HL-60 (cell line): ENCODE measurements at regions not wholly inside any gene's neighbourhood (a gene's known extent, or its start where the extent isn't known, plus 50 kb on each side); places are given as distances from the start of the nearest gene placed in this dataset.

Experiments used
- DNase-seq, 2 experiments: peaks; one replicate each; pipeline ENCODE4 v3.0.0-alpha.2; 2010 to 2020; ENCODE audit warnings: low read depth in 1 of 2, low spot score in 1 of 2
- H3K27ac ChIP-seq: fragments of 250-450 bp; sonication (Bioruptor Pico); replicated peaks from 2 replicates; pipeline ENCODE4 v1.5.1; 2020; ENCODE audit warnings: mild to moderate bottlenecking, moderate library complexity
- H3K27me3 ChIP-seq: fragments of 250-450 bp; sonication (Bioruptor Pico); 2 replicates; pipeline ENCODE4 v1.5.1; 2021; ENCODE audit warnings: mild to moderate bottlenecking, moderate library complexity; ENCODE audit not compliant: insufficient read depth, poor library complexity, severe bottlenecking
- H3K4me3 ChIP-seq: replicated peaks from 2 replicates; pipeline ENCODE4 v1.5.1; 2011; ENCODE audit warnings: mild to moderate bottlenecking, control low read depth, low read length; ENCODE audit not compliant: insufficient read depth
- CTCF ChIP-seq: IDR thresholded peaks from one replicate; pipeline ENCODE4 v1.5.1; 2011; ENCODE audit warnings: low read length, control low read depth, inconsistent platforms; ENCODE audit not compliant: insufficient read depth
- GABPA ChIP-seq: IDR thresholded peaks from 2 replicates; pipeline ENCODE4 v1.6.1; 2012; ENCODE audit warnings: low read depth
- POLR2AphosphoS5 ChIP-seq: IDR thresholded peaks from 2 replicates; pipeline ENCODE4 v1.6.1; 2012; ENCODE audit warnings: low read depth
- SPI1 ChIP-seq: IDR thresholded peaks from 2 replicates; pipeline ENCODE4 v1.6.1; 2012; ENCODE audit warnings: low read depth, mild to moderate bottlenecking, borderline replicate concordance
- TF ChIP-seq, protein P1 (sequence below): IDR thresholded peaks from 2 replicates; pipeline ENCODE4 v1.6.1; 2012; ENCODE audit warnings: low read depth; ENCODE audit not compliant: insufficient replicate concordance

DNA sequence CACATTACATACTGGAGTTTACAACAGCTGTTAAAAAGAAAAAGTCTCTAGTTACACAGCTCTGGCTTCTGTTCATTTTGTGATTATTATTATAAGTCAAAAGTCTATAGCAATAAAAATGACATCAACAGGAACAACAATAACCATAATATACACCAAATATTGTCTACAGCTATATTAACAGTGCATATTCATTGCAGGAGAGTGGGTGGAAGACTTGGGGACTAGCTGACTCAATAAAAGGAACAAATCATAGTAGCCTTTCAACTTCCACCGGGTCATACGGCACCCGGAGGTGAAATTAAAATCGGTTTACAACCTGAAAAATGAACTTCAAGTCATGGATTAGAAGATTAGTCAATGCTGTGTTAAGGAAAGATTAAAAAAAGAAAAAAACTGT, 642.1 kb downstream of the SATB2 start:
- Histone ChIP-seq H3K4me3 (no peak overlapping the region), H3K27me3 (peaks cover 5% of the 10 kb centered on the region), H3K27ac (no peak overlapping the region)
- TF ChIP-seq, protein P1, sequence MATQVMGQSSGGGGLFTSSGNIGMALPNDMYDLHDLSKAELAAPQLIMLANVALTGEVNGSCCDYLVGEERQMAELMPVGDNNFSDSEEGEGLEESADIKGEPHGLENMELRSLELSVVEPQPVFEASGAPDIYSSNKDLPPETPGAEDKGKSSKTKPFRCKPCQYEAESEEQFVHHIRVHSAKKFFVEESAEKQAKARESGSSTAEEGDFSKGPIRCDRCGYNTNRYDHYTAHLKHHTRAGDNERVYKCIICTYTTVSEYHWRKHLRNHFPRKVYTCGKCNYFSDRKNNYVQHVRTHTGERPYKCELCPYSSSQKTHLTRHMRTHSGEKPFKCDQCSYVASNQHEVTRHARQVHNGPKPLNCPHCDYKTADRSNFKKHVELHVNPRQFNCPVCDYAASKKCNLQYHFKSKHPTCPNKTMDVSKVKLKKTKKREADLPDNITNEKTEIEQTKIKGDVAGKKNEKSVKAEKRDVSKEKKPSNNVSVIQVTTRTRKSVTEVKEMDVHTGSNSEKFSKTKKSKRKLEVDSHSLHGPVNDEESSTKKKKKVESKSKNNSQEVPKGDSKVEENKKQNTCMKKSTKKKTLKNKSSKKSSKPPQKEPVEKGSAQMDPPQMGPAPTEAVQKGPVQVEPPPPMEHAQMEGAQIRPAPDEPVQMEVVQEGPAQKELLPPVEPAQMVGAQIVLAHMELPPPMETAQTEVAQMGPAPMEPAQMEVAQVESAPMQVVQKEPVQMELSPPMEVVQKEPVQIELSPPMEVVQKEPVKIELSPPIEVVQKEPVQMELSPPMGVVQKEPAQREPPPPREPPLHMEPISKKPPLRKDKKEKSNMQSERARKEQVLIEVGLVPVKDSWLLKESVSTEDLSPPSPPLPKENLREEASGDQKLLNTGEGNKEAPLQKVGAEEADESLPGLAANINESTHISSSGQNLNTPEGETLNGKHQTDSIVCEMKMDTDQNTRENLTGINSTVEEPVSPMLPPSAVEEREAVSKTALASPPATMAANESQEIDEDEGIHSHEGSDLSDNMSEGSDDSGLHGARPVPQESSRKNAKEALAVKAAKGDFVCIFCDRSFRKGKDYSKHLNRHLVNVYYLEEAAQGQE: no peak
- TF ChIP-seq GABPA (no peak), SPI1 (no peak), POLR2AphosphoS5 (no peak), CTCF (no peak)
- no peak for DNase-seq

DNA sequence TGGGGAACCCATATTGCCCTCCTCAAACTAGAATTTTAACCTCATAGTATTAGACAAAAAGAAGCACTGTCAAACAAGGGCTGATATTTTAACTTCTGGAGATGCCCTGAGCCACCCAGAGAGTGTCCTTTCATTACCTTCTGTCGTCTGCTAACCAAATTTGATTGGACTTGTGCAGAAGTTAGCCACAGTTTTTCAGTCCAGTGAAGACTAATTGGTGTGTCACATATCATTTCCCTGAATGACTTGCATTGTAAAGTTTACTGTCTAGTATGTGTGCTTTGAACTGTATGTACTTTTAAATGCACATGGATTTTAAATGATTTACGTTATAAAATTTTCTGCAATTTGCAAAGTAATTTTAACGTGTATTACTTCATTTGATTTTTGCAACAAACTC, 646.5 kb downstream of the SATB2 start:
- no peak overlapping the region for H3K27ac ChIP-seq
- TF ChIP-seq GABPA (no peak), CTCF (no peak), SPI1 (no peak), POLR2AphosphoS5 (no peak)
- TF ChIP-seq, protein P1: no peak
- no peak overlapping the region for H3K4me3 ChIP-seq
- DNase-seq: no peak
- peaks cover 2% of the 10 kb centered on the region for H3K27me3 ChIP-seq

DNA sequence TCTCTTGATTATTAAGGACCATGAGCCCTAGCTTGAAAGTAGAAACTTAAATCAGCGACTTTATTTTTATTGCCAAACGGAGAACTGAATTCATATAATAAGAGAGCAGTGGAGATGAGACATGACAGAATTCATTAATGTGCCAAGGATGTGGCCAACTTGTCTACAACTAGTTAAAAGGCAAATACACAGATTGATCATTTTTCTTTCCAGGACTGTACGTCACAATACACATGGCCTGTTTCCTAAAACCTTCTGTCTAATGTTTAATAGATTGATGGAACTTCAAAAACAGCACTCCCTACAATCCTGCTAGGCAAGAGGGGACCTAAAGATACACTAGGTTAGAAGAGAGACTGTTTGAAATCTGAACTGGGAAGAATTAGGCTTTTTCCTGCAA, 647.8 kb downstream of the SATB2 start:
- no peak for DNase-seq
- TF ChIP-seq SPI1 (no peak), CTCF (no peak), POLR2AphosphoS5 (no peak), GABPA (no peak)
- TF ChIP-seq, protein P1: no peak
- no peaks in the 10 kb centered on the region for H3K27me3 ChIP-seq
- no peak overlapping the region for H3K27ac ChIP-seq
- no peak overlapping the region for H3K4me3 ChIP-seq
